PFSK-1 (cell line): ENCODE measurements at regions not wholly inside any gene's neighbourhood (a gene's known extent, or its start where the extent isn't known, plus 50 kb on each side); places are given as distances from the start of the nearest gene placed in this dataset.

Experiments
- POLR2AphosphoS5 ChIP-seq: IDR thresholded peaks from 2 replicates; pipeline ENCODE4 v1.6.1; 2012; ENCODE audit warnings: low read depth, mild to moderate bottlenecking, control low read depth, low read length, moderate library complexity
- SIN3A ChIP-seq: IDR thresholded peaks from 2 replicates; pipeline ENCODE4 v1.6.1; 2012; ENCODE audit warnings: mild to moderate bottlenecking, low read length, moderate library complexity, borderline replicate concordance; ENCODE audit not compliant: insufficient read depth
- TAF1 ChIP-seq: IDR thresholded peaks from 2 replicates; pipeline ENCODE4 v1.6.1; 2012; ENCODE audit warnings: low read length, control low read depth, borderline replicate concordance; ENCODE audit not compliant: insufficient read depth
- TF ChIP-seq, protein P1 (sequence below), 2 experiments: IDR thresholded peaks; 2 replicates each; pipeline versions ENCODE4 v1.6.1 to v1.8.0; 2011 to 2012; ENCODE audit warnings: low read depth in 2 of 2, low read length in 2 of 2, control low read depth in 1 of 2, inconsistent platforms in 1 of 2, mild to moderate bottlenecking in 1 of 2, moderate library complexity in 1 of 2; ENCODE audit not compliant: insufficient read depth in 1 of 2

DNA sequence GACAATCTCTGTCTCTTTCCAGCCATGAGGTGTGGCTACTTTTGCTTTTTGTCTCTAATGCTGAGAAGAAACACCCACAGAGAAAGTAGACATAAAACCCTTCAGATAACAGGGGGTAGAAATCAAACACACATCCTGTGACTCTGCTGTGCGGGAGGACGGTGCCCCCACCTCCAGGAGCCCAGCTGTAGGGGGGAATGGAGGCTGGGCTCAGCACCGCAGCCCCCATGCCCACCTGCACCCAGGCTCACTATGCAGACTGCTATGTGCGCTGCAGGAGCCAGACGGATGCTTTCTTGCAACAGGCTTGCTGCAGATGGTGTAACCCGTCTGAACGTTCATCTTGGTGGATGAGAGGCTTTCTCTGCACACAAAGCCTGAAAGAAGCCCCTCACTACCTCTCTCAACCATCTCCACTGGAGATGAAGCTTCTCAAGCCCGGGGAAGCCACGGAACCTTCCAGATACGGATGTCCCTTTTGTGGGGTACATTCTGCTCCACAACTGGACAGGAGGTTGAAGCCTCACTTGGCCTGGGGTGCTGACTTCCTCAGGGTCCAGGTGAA, 207.2 kb downstream of the GADD45G start:
- TF ChIP-seq POLR2AphosphoS5 (no peak), TAF1 (no peak), SIN3A (no peak)
- TF ChIP-seq, protein P1, sequence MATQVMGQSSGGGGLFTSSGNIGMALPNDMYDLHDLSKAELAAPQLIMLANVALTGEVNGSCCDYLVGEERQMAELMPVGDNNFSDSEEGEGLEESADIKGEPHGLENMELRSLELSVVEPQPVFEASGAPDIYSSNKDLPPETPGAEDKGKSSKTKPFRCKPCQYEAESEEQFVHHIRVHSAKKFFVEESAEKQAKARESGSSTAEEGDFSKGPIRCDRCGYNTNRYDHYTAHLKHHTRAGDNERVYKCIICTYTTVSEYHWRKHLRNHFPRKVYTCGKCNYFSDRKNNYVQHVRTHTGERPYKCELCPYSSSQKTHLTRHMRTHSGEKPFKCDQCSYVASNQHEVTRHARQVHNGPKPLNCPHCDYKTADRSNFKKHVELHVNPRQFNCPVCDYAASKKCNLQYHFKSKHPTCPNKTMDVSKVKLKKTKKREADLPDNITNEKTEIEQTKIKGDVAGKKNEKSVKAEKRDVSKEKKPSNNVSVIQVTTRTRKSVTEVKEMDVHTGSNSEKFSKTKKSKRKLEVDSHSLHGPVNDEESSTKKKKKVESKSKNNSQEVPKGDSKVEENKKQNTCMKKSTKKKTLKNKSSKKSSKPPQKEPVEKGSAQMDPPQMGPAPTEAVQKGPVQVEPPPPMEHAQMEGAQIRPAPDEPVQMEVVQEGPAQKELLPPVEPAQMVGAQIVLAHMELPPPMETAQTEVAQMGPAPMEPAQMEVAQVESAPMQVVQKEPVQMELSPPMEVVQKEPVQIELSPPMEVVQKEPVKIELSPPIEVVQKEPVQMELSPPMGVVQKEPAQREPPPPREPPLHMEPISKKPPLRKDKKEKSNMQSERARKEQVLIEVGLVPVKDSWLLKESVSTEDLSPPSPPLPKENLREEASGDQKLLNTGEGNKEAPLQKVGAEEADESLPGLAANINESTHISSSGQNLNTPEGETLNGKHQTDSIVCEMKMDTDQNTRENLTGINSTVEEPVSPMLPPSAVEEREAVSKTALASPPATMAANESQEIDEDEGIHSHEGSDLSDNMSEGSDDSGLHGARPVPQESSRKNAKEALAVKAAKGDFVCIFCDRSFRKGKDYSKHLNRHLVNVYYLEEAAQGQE (IDR thresholded peaks at IDR 0.05; ENCODE audit: insufficient read depth in 1 of 2, low read depth in 2 of 2, low read length in 2 of 2): no peak
